Pancreas (tissue), 10 donors: ENCODE measurements at regions not wholly inside any gene's neighbourhood (a gene's known extent, or its start where the extent isn't known, plus 50 kb on each side); places are given as distances from the start of the nearest gene placed in this dataset.

Source experiments
- ATAC-seq, 4 donors: fragments of 200-7000 bp; cut with Tn5 transposase; one replicate each; pipeline versions ENCODE4 v1.8.0 to v1.9.1; 2020; ENCODE audit warnings: mild to moderate bottlenecking in 4 of 4, moderate library complexity in 4 of 4
- DNase-seq, 6 donors: peaks; one replicate each; pipeline ENCODE4 v3.0.0-alpha.2; 2020
- FAIRE-seq: peaks from 2 replicates; lab custom pipeline; 2012; peaks lifted over from hg19 to GRCh38; lab: Jason Lieb, UNC
- H3K27ac ChIP-seq, 4 donors: fragments of 200-600 bp; sonication (generic); 1 replicate in 3 of 4; 2 replicates in 1 of 4; pipeline versions ENCODE4 v1.5.0 to v1.8.0; 2020
- H3K27me3 ChIP-seq, 4 donors: fragments of 200-600 bp; one replicate each; pipeline ENCODE4 v1.8.0; 2021
- H3K36me3 ChIP-seq, 3 donors: fragments of 200-600 bp; sonication (generic) in 1 of 3; one replicate each; pipeline versions ENCODE4 v1.5.0 to v1.8.0; 2020 to 2021
- H3K4me1 ChIP-seq, 3 donors: fragments of 200-600 bp; one replicate each; pipeline ENCODE4 v1.8.0; 2021
- H3K4me3 ChIP-seq, 4 donors: fragments of 200-600 bp; sonication (generic) in 2 of 4; one replicate each; pipeline versions ENCODE4 v1.5.0 to v1.8.0; 2020 to 2021
- H3K9me3 ChIP-seq, 4 donors: fragments of 200-600 bp; one replicate each; pipeline ENCODE4 v1.8.0; 2021
- CTCF ChIP-seq, 4 donors: fragments of 200-600 bp; sonication (generic) in 3 of 4; IDR thresholded peaks; one replicate each; pipeline versions ENCODE4 v1.5.0 to v1.8.0; 2021; ENCODE audit warnings: antibody characterized with exemption in 4 of 4
- WGBS, 2 donors: extraction: QIAGEN DNeasy Blood & Tissue Kit; methylation state at CpG; one replicate each; pipeline ENCODE4 v1.1.7; 2013; 5-methylcytosine and 5-hydroxymethylcytosine counted together
- intact Hi-C, 3 donors: fragments of 100-400 bp; cut with DNase I; formaldehyde crosslinking; loops; one replicate each; pipeline versions ENCODE4 v1.11.1 to v1.14.2; 2022
- donor health status: healthy with polysubstance abuse.
- donor health status: DM: no; HTN: no; CAD: no; lungs with moderate emphysema.
- donor health status: DM: no; HTN: no; CAD: no.
- donor health status: control.
- donor health status: control.
- donor health status: Bipolar disorder and iron deficiency.
- donor health status: DM: yes; HTN: yes; CAD: no.
- donor health status: DM: no; HTN: no; CAD: no.
- donor health status: DM: no; HTN: no; CAD: no.
- donor health status: DM: yes; HTN: yes; CAD: no.

DNA sequence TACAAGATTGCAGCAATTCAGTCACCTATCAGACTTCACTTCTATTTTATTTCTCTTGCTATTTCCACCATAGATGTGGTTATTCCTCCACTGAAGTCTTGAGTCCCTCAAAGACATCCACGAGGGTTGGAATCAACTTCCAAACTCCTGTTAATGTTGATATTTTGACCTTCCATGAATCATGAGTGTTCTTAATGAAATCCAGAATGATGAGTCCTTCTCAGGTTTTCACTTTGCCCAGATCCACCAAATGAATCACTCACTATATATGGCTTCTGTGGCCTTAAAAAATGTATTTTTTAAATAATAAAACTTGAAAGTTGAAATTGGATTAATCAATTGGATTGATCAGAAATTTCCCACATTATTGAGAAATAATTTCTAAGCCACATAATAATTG, 1821.0 kb downstream of the EFNA5 start:
- H3K9me3 ChIP-seq = no peaks in the 10 kb centered on the region
- H3K36me3 ChIP-seq = no peaks in the 10 kb centered on the region
- WGBS, 2 donors = 41 to 53% methylated on average over 1 of the region's 1 CpG
- H3K4me1 ChIP-seq = no peaks in the 10 kb centered on the region
- no peak overlapping the region for H3K27ac ChIP-seq
- intact Hi-C loops = no loop called here
- H3K27me3 ChIP-seq = peaks cover 0 to 4% (median 0%) of the 10 kb centered on the region in 4 donors
- DNase-seq (no peak), FAIRE-seq (no peak), ATAC-seq (no peak)
- no peak for TF ChIP-seq CTCF (IDR thresholded peaks at IDR 0.05)
- no peak overlapping the region for H3K4me3 ChIP-seq

DNA sequence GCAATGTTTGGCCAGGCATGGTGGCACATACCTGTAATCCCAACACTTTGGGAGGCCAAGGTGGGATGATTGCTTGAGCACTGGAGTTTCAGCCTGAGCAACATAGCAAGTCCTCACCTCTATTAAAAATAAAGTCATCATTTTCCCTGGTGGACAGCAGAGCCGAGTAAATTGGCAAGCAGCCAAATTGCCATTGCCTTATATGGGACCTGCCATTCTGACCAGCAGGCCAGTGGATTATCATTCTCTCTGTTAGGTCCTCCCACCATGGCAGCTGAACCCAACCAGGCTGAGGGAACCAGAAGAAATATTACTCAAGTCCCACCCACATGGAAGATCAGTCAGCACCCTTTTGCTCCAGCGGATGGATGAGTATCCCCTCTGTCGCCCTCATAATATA, 1829.9 kb downstream of the EFNA5 start:
- FAIRE-seq = no peak
- WGBS, 2 donors = 63 to 68% methylated on average over 3 of the region's 3 CpGs

GRCh38 chr5:105836887-105837286, 1833.8 kb downstream of the EFNA5 start:
- H3K27ac ChIP-seq = no peak overlapping the region
- H3K9me3 ChIP-seq = no peaks in the 10 kb centered on the region
- no peak for FAIRE-seq
- no peak overlapping the region for H3K4me3 ChIP-seq
- intact Hi-C loops = no loop called here
- no peak for TF ChIP-seq CTCF (IDR thresholded peaks at IDR 0.05)
- no peaks in the 10 kb centered on the region for H3K27me3 ChIP-seq
- H3K36me3 ChIP-seq = no peaks in the 10 kb centered on the region
- no peak for ATAC-seq
- no peak for DNase-seq
- 82 to 91% methylated on average over 1 of the region's 1 CpG for WGBS, 2 donors
- H3K4me1 ChIP-seq = no peaks in the 10 kb centered on the region

More for the DNA sequence above, 1829.9 kb downstream of the EFNA5 start:
- no peaks in the 10 kb centered on the region for H3K36me3 ChIP-seq
- no peaks in the 10 kb centered on the region for H3K9me3 ChIP-seq
- H3K4me3 ChIP-seq = no peak overlapping the region
- H3K27me3 ChIP-seq = no peaks in the 10 kb centered on the region
- DNase-seq (no peak), ATAC-seq (no peak)
- no peak for TF ChIP-seq CTCF (IDR thresholded peaks at IDR 0.05)
- H3K27ac ChIP-seq = no peak overlapping the region
- intact Hi-C loops = no loop called here
- no peaks in the 10 kb centered on the region for H3K4me1 ChIP-seq

- no peak for DNase-seq
- no peak for FAIRE-seq
- H3K27me3 ChIP-seq = no peaks in the 10 kb centered on the region
- TF ChIP-seq CTCF (IDR thresholded peaks at IDR 0.05) = no peak
- no peaks in the 10 kb centered on the region for H3K9me3 ChIP-seq
- H3K4me3 ChIP-seq = no peak overlapping the region
- intact Hi-C loops = no loop called here
- no peaks in the 10 kb centered on the region for H3K4me1 ChIP-seq
- no peak for ATAC-seq
- no peaks in the 10 kb centered on the region for H3K36me3 ChIP-seq
- no peak overlapping the region for H3K27ac ChIP-seq
Measured at GRCh38 chr5:105836268-105836667, 1834.5 kb downstream of the EFNA5 start.

DNA sequence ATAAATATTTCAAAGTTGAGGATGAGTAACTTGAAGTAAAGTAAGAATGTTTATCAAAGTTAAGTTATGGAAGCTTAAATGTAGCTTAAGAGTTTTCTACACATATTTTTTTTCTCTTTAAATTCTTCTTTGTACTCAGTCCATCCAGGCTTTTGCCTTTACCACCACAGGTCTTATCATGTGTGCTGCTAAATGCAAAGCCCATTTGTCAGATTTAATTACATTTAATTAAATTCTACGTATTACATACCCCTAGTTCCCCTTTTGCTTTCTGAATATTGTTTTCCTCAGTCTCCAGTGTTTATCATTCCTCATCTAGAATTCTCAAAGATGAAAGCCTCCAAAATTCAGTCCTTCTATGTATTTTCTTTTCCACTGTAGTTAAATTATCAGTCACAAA, 1841.9 kb downstream of the EFNA5 start:
- intact Hi-C loops = no loop called here
- Histone ChIP-seq H3K27ac (no peak overlapping the region), H3K27me3 (no peaks in the 10 kb centered on the region), H3K4me3 (no peak overlapping the region), H3K9me3 (no peaks in the 10 kb centered on the region), H3K36me3 (no peaks in the 10 kb centered on the region), H3K4me1 (no peaks in the 10 kb centered on the region)
- no peak for DNase-seq
- no peak for FAIRE-seq
- TF ChIP-seq CTCF (IDR thresholded peaks at IDR 0.05) = no peak
- 76 to 78% methylated on average over 1 of the region's 1 CpG for WGBS, 2 donors
- ATAC-seq = no peak
